ENCODE measurements at regions not wholly inside any gene's neighbourhood (a gene's known extent, or its start where the extent isn't known, plus 50 kb on each side); places are given as distances from the start of the nearest gene placed in this dataset.
"Not testable (repeated sequence)": the region's sequence is repeated elsewhere in the genome, so short reads cannot be mapped to it uniquely, and the experiment has no call there.

GRCh38 chr5:102628441-102629175 is 126.5 kb upstream of the PAM start:
- Histone ChIP-seq H3K9me3 (ENCODE audit: control insufficient read depth, insufficient read depth, low read length) (no peaks in the 10 kb centered on the region), H3K36me3 (ENCODE audit: control insufficient read depth, low read length) (no peaks in the 10 kb centered on the region), H3F3A (ENCODE audit: control insufficient read depth, insufficient read depth) (no peaks in the 10 kb centered on the region), H3K27me3 (ENCODE audit: control insufficient read depth, low read length) (no peaks in the 10 kb centered on the region), H3K4me2 (ENCODE audit: low read length) (no peak overlapping the region), H3K4me3 (ENCODE audit: low read length) (no peak overlapping the region), H3K79me2 (ENCODE audit: control insufficient read depth, low read length) (no peaks in the 10 kb centered on the region), H3K4me1 (ENCODE audit: control insufficient read depth, low read length) (no peaks in the 10 kb centered on the region), H4K20me1 (ENCODE audit: control insufficient read depth, insufficient read depth, low read depth, low read length) (no peaks in the 10 kb centered on the region), H3K9me2 (replicated peaks; ENCODE audit: control insufficient read depth, low read length) (no peaks in the 10 kb centered on the region), H3K27ac (ENCODE audit: low read depth, low read length) (no peak overlapping the region)
- no peak for TF ChIP-seq EZH2phosphoT487 (IDR thresholded peaks at IDR 0.05; ENCODE audit: borderline replicate concordance, low read length)
- no peak for TF ChIP-seq CTCF (IDR thresholded peaks at IDR 0.05; ENCODE audit: low read depth, low read length, poor library complexity, severe bottlenecking)

- Histone ChIP-seq H3K79me2 (ENCODE audit: control insufficient read depth, low read length) (no peaks in the 10 kb centered on the region), H3K4me2 (ENCODE audit: low read length) (no peak overlapping the region), H3K27me3 (ENCODE audit: control insufficient read depth, low read length) (no peaks in the 10 kb centered on the region), H3K36me3 (ENCODE audit: control insufficient read depth, low read length) (no peaks in the 10 kb centered on the region), H3K9me3 (ENCODE audit: control insufficient read depth, insufficient read depth, low read length) (no peaks in the 10 kb centered on the region), H3F3A (ENCODE audit: control insufficient read depth, insufficient read depth) (no peaks in the 10 kb centered on the region), H3K27ac (ENCODE audit: low read depth, low read length) (no peak overlapping the region), H3K4me3 (ENCODE audit: low read length) (no peak overlapping the region), H3K9me2 (replicated peaks; ENCODE audit: control insufficient read depth, low read length) (no peaks in the 10 kb centered on the region), H4K20me1 (ENCODE audit: control insufficient read depth, insufficient read depth, low read depth, low read length) (no peaks in the 10 kb centered on the region), H3K4me1 (ENCODE audit: control insufficient read depth, low read length) (no peaks in the 10 kb centered on the region)
- TF ChIP-seq CTCF (IDR thresholded peaks at IDR 0.05; ENCODE audit: low read depth, low read length, poor library complexity, severe bottlenecking) (no peak), EZH2phosphoT487 (IDR thresholded peaks at IDR 0.05; ENCODE audit: borderline replicate concordance, low read length) (no peak)
Observed at GRCh38 chr5:102629827-102630605, 125.1 kb upstream of the PAM start.

- H3F3A ChIP-seq (ENCODE audit: control insufficient read depth, insufficient read depth); H3K9me3 ChIP-seq (ENCODE audit: control insufficient read depth, insufficient read depth, low read length): not testable (repeated sequence)
Observed at GRCh38 chr5:102635399-102635798, 119.7 kb upstream of the PAM start.

GRCh38 chr5:102638316-102638715 is 116.8 kb upstream of the PAM start:
- Histone ChIP-seq H3K79me2 (ENCODE audit: control insufficient read depth, low read length) (no peaks in the 10 kb centered on the region), H3K36me3 (ENCODE audit: control insufficient read depth, low read length) (no peaks in the 10 kb centered on the region), H3K4me1 (ENCODE audit: control insufficient read depth, low read length) (no peaks in the 10 kb centered on the region), H3K9me3 (ENCODE audit: control insufficient read depth, insufficient read depth, low read length) (no peaks in the 10 kb centered on the region), H4K20me1 (ENCODE audit: control insufficient read depth, insufficient read depth, low read depth, low read length) (no peaks in the 10 kb centered on the region), H3K27me3 (ENCODE audit: control insufficient read depth, low read length) (no peaks in the 10 kb centered on the region), H3K4me2 (ENCODE audit: low read length) (no peak overlapping the region), H3K9me2 (replicated peaks; ENCODE audit: control insufficient read depth, low read length) (no peaks in the 10 kb centered on the region; the same call in 1 of the 2 replicates), H3K27ac (ENCODE audit: low read depth, low read length) (no peak overlapping the region), H3K4me3 (ENCODE audit: low read length) (no peak overlapping the region), H3F3A (ENCODE audit: control insufficient read depth, insufficient read depth) (no peaks in the 10 kb centered on the region)
- TF ChIP-seq CTCF (IDR thresholded peaks at IDR 0.05; ENCODE audit: low read depth, low read length, poor library complexity, severe bottlenecking) (no peak), EZH2phosphoT487 (IDR thresholded peaks at IDR 0.05; ENCODE audit: borderline replicate concordance, low read length) (no peak)

More at GRCh38 chr5:102635399-102635798, 119.7 kb upstream of the PAM start:
- H3K79me2 ChIP-seq (ENCODE audit: control insufficient read depth, low read length); H3K9me2 ChIP-seq (replicated peaks; ENCODE audit: control insufficient read depth, low read length); H3K27ac ChIP-seq (ENCODE audit: low read depth, low read length); H4K20me1 ChIP-seq (ENCODE audit: control insufficient read depth, insufficient read depth, low read depth, low read length); H3K4me3 ChIP-seq (ENCODE audit: low read length); H3K4me2 ChIP-seq (ENCODE audit: low read length); H3K27me3 ChIP-seq (ENCODE audit: control insufficient read depth, low read length); H3K4me1 ChIP-seq (ENCODE audit: control insufficient read depth, low read length); H3K36me3 ChIP-seq (ENCODE audit: control insufficient read depth, low read length): not testable (repeated sequence)
